Stimulated activated naive B cell treated with anti-CD40 and anti-IgM and Interleukin-4, amounts not matched to agents 10 μg/mL and 1 μg/mL and 100 μg/mL, for 72 hours (primary cell): ENCODE measurements at regions not wholly inside any gene's neighbourhood (a gene's known extent, or its start where the extent isn't known, plus 50 kb on each side); places are given as distances from the start of the nearest gene placed in this dataset.

ENCODE experiments used
- ATAC-seq, 2 donors: fragments of 150-1000 bp; cut with Tn5 transposase; replicated peaks; 2 replicates each; pipeline ENCODE4 v1.10.0; 2021; ENCODE audit warnings: moderate library complexity in 1 of 2
- DNase-seq: peaks from one replicate; pipeline ENCODE4 v3.0.0; 2021
- H3K27ac Mint-ChIP-seq: one replicate; pipeline ENCODE4 v1.8.0; 2022; ENCODE audit warnings: mild to moderate bottlenecking, mixed read lengths
- H3K27me3 Mint-ChIP-seq, 2 donors: one replicate each; pipeline ENCODE4 v1.8.0; 2022; ENCODE audit warnings: mixed read lengths in 2 of 2
- H3K36me3 Mint-ChIP-seq, 2 donors: one replicate each; pipeline ENCODE4 v1.8.0; 2022; ENCODE audit warnings: mixed read lengths in 2 of 2, mild to moderate bottlenecking in 1 of 2
- H3K4me1 Mint-ChIP-seq, 2 donors: one replicate each; pipeline ENCODE4 v1.8.0; 2022; ENCODE audit warnings: mixed read lengths in 2 of 2, mild to moderate bottlenecking in 1 of 2
- H3K4me3 Mint-ChIP-seq, 2 donors: one replicate each; pipeline ENCODE4 v1.8.0; 2022; ENCODE audit warnings: mild to moderate bottlenecking in 2 of 2, mixed read lengths in 2 of 2, moderate library complexity in 1 of 2
- H3K9me3 Mint-ChIP-seq, 2 donors: one replicate each; pipeline ENCODE4 v1.8.0; 2022; ENCODE audit warnings: mixed read lengths in 2 of 2, mild to moderate bottlenecking in 1 of 2

DNA sequence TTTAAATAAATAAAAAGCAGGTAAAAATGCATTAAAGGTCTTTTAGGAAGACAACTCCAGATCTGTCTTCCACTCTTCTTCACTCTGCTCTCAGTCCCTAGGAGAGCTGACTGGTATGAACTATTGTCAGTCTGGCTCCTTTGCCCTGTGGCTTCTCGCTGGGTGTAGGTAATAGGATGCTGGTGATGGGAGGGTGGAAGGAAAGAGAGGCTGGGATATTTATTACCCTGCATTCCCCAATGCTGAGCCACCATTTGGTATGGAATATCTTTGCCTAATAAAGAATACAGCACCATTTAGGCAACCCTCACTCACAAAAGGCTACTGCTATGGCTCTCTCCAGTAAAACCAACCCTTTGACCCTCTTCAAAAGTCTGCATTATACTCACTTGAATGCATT, 326.9 kb downstream of the CNTN3 start:
- DNase-seq = no peak
- Mint-ChIP-seq H3K36me3 (no peaks in the 10 kb centered on the region), H3K27me3 (no peaks in the 10 kb centered on the region), H3K27ac (no peak overlapping the region), H3K4me3 (no peak overlapping the region), H3K4me1 (no peaks in the 10 kb centered on the region), H3K9me3 (peaks cover 3 to 5% of the 10 kb centered on the region in 2 donors)
- ATAC-seq = no peak

DNA sequence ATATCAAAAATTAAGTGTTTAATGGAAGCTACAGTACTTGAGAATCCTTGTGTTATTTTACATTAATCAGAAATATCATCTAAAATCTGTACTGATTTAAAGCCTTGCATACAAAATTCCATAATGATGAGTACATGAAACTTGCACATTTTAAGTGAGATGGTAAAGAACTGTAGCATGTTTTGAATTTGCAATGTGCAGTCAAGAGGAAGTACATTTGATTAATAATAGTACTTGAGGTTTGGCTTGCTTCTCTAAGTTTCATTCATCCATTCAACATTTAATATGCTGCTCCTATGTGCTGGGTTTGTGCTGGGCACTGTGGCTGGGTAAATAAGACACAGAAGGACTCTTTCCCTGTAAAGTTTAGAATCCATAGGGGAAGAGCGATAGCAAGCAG, 332.3 kb downstream of the CNTN3 start:
- Mint-ChIP-seq H3K27ac (no peak overlapping the region), H3K36me3 (no peaks in the 10 kb centered on the region), H3K4me1 (no peaks in the 10 kb centered on the region), H3K9me3 (peaks cover 12 to 15% of the 10 kb centered on the region in 2 donors), H3K4me3 (no peak overlapping the region), H3K27me3 (no peaks in the 10 kb centered on the region)
- DNase-seq (no peak), ATAC-seq (no peak)

DNA sequence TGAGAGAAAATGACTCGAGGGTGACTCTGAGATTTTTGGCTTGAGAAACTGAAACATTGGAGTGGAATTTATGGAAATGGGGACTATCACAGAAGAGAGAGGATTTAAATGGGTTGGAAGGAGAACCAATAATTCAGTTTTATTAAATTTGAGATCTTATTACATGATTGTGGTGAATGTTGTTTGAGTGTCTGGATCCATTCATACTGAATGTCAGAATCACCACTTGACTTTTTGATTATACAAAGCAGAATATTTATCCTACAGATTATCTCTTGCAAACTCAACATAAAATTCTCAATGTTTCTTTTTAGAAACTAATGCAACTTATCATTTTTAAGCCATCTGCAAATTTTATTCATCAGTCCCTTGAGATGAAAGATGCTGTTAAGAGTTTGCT, 332.8 kb downstream of the CNTN3 start:
- DNase-seq = no peak
- H3K4me3 Mint-ChIP-seq = no peak overlapping the region
- no peaks in the 10 kb centered on the region for H3K4me1 Mint-ChIP-seq
- ATAC-seq = no peak
- no peak overlapping the region for H3K27ac Mint-ChIP-seq
- H3K27me3 Mint-ChIP-seq = no peaks in the 10 kb centered on the region
- no peaks in the 10 kb centered on the region for H3K36me3 Mint-ChIP-seq
- H3K9me3 Mint-ChIP-seq = peaks cover 15 to 16% of the 10 kb centered on the region in 2 donors

DNA sequence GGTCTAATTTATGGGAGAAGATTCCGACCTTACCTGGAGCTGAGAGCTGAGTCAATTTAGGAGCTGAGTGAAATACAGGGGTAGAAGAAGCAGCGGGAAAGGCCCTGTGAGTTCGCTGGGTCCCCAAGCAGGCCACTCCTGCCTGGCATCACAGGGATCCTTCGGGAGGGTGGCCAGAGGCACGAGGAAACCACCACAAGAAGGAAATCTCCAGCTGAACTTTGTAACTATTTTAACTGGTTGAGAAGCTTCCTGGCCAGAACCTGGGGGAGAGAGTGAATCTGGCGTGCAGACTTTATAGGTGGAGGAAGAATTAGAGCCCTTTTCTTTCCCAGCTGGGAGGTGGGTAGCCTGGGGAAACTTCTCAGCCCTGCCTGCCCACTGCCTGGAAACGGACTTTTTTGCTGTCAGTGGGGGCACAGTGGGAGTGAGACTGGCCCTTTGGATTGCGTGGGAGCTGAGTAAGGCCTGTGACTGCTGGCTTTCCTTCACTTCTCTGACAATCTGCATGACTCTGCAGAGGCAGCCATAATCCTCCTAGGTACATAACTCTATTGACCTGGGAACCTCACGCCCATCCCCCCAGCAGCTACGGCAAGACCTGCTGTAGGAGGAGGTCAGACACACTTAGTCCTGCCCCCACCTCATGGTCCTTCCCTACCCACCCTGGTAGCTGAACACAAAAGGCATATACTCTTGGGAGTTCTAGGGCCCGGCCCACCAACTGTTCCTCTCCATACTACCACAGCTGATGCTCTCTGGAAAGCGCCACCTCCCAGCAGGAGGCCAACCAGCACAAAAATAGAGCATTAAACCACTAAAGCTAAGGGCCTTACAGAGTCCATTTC, 340.7 kb downstream of the CNTN3 start:
- Mint-ChIP-seq H3K36me3 (no peaks in the 10 kb centered on the region), H3K4me3 (no peak overlapping the region), H3K4me1 (no peaks in the 10 kb centered on the region), H3K9me3 (peaks cover 15 to 21% of the 10 kb centered on the region in 2 donors), H3K27me3 (no peaks in the 10 kb centered on the region), H3K27ac (no peak overlapping the region)
- DNase-seq (no peak), ATAC-seq (no peak)

DNA sequence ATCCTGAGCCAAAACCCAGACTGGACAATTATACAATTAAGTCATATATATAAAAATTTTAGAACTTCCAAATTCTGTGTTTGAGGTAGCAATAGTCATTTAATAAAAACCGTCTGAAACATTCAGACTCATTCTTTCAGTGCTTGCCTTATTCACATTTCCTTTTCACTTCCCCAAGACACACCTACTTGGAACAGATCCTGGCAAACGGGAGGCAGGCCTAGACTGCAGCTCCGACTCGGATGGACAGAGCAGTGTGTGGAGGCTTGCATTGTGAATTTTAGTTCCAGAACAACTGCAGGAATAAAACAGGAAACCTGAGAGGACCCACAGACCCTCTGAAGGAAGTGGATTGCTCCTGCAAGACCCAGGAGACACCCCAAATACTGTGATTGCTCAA, 341.4 kb downstream of the CNTN3 start:
- DNase-seq = no peak
- Mint-ChIP-seq H3K36me3 (no peaks in the 10 kb centered on the region), H3K27me3 (no peaks in the 10 kb centered on the region), H3K4me1 (no peaks in the 10 kb centered on the region), H3K9me3 (peaks cover 9 to 21% of the 10 kb centered on the region in 2 donors), H3K27ac (no peak overlapping the region), H3K4me3 (no peak overlapping the region)
- ATAC-seq = no peak

DNA sequence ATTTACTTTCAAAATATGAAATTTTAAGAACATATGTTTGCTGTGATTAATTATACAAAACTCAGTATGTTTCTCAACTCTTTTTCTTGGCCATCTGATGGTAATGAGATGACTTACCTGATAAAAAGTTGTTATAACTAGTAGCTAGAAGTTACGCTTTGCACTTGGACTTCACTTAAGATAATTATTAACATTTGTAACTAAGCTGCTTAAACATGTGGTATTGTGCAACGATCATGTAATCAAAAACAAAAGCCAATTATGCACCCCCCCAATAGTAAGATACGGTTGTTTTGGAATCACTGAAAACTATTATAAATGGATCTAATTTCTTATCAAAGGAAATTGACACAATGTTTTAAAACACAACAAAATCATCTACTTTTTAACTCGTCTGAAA, 342.9 kb downstream of the CNTN3 start:
- DNase-seq (no peak), ATAC-seq (no peak)
- H3K4me1 Mint-ChIP-seq = no peaks in the 10 kb centered on the region
- no peaks in the 10 kb centered on the region for H3K27me3 Mint-ChIP-seq
- H3K36me3 Mint-ChIP-seq = no peaks in the 10 kb centered on the region
- no peak overlapping the region for H3K27ac Mint-ChIP-seq
- H3K4me3 Mint-ChIP-seq = no peak overlapping the region
- peaks cover 2 to 10% of the 10 kb centered on the region in 2 donors for H3K9me3 Mint-ChIP-seq

DNA sequence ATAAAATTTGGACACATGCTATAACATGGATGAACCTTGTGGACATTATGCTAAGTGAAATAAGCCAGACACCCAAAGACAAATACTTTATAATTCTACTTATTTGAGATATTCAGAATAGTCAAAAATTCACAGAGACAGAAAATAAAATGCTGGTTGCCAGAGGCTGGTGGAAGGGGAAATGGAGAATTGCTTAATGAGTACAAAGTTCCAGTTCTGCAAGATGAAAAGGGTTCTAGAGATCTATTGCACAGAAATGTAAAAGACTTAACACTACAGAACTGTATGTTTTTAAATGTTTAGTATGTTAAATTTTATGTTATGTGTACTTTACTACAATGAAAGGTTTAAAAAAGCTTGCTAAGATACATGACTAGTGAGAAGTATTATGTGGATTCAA, 344.8 kb downstream of the CNTN3 start:
- H3K36me3 Mint-ChIP-seq = no peaks in the 10 kb centered on the region
- peaks cover 0 to 7% of the 10 kb centered on the region in 2 donors for H3K9me3 Mint-ChIP-seq
- no peak overlapping the region for H3K4me3 Mint-ChIP-seq
- DNase-seq = no peak
- no peak for ATAC-seq
- H3K4me1 Mint-ChIP-seq = no peaks in the 10 kb centered on the region
- H3K27me3 Mint-ChIP-seq = no peaks in the 10 kb centered on the region
- H3K27ac Mint-ChIP-seq = no peak overlapping the region

DNA sequence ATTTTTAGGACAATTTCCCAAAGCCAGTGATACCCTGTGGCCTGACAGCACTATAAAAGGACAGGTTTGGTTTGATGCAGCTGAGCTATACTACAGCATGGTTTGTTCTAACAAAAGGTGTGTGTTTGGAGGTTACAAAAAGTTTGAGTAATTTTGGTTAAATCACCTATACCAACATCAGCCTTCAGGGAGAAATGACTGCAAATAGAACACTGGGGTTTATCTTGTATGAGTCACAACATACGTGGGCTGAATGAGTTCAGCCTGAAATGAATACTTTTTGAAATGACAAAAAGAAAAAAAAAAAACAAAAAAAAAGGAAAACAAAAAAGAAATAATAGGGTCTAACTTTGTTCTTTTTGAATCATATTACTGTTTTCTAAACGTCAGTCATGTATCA, 345.7 kb downstream of the CNTN3 start:
- DNase-seq (no peak), ATAC-seq (no peak)
- Mint-ChIP-seq H3K36me3 (no peaks in the 10 kb centered on the region), H3K27me3 (no peaks in the 10 kb centered on the region), H3K9me3 (no peaks in the 10 kb centered on the region), H3K4me1 (no peaks in the 10 kb centered on the region), H3K4me3 (no peak overlapping the region), H3K27ac (no peak overlapping the region)

DNA sequence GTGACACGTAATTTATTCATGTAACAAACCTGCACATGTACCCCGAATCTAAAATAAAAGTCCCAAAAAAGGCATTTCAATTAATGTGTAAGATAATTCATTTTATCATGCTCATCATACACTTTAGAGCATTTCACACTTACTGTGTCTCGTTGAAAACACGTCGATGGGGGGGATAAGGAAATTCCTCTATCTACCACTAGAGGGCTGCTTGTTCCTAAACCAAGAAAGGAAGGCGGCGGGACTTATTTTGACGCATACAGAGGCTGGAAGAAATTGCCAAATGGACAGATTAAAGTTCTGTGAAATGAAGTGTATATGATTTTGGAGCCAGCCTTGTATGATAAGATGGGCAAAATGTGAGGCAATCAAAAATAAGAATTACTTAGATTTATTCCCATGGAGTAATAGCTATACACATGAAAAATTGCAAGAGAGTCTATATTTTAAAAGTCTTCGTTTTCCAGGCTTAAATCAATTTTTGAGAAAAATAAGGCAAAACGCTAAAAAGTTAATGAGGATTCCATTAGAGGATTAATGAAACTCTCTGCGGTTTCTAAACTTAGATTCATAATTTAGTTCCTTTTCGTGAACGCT, 346.8 kb downstream of the CNTN3 start:
- no peak overlapping the region for H3K4me3 Mint-ChIP-seq
- H3K27me3 Mint-ChIP-seq = no peaks in the 10 kb centered on the region
- ATAC-seq (no peak), DNase-seq (no peak)
- H3K27ac Mint-ChIP-seq = no peak overlapping the region
- H3K4me1 Mint-ChIP-seq = no peaks in the 10 kb centered on the region
- no peaks in the 10 kb centered on the region for H3K9me3 Mint-ChIP-seq
- no peaks in the 10 kb centered on the region for H3K36me3 Mint-ChIP-seq

DNA sequence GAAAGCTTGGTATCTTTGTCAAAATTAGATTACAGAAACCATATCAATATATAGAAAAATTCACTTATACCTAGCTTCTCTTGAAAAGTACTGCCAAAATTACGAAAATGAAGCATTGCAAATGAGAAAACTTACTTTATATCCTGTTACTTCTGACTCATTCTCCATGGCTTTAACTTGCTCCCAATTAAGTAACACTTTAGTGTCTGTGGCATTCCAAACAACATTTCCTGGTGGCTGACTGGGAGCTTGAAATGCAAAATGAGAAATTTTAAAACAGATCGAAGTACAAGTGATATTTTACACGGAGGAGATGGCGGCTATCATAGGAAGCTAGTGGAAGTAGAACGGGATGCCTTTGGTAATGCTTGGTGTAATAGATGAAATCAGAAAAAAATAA, 347.3 kb downstream of the CNTN3 start:
- ATAC-seq (no peak), DNase-seq (no peak)
- no peaks in the 10 kb centered on the region for H3K4me1 Mint-ChIP-seq
- H3K4me3 Mint-ChIP-seq = no peak overlapping the region
- H3K9me3 Mint-ChIP-seq = no peaks in the 10 kb centered on the region
- no peaks in the 10 kb centered on the region for H3K27me3 Mint-ChIP-seq
- H3K36me3 Mint-ChIP-seq = no peaks in the 10 kb centered on the region
- no peak overlapping the region for H3K27ac Mint-ChIP-seq

DNA sequence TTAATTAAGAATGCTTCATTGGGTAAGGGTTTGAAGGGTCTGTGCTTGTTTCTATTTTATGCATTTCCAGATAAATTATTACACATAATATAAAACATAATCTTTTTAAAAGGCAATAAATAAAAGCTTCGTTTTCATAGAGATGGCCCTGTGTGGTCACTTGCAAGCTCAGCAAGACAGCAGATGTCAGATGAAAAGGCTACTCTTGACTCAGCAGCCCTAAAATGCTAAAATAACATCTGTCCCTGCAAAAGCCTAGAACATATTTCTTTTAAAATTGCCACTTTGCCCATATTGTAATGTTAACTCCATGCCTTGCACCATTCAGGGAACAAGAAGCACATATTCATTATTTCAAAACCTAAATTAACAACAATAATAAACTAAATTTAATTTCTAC, 349.4 kb downstream of the CNTN3 start:
- H3K9me3 Mint-ChIP-seq = no peaks in the 10 kb centered on the region

DNA sequence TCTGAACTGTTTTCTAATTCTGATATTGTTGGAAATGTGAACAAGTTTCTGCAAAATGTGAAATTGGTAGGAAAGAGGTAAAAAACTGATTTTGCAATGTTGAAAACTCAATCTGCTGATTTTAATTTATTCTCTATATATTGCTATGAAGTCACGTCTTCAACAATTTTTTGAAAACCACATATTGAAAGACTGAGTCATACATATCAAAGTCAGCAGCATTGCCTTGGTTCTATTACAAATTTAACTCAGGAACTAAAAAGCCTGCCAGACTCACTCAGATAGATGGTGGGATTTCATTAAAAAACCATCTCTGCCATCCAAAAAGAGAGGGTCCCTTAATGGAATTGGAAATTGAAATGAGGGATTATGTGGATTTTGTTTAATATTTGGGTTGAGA, 351.4 kb downstream of the CNTN3 start:
- no peak overlapping the region for H3K4me3 Mint-ChIP-seq
- no peaks in the 10 kb centered on the region for H3K36me3 Mint-ChIP-seq
- H3K27ac Mint-ChIP-seq = no peak overlapping the region
- DNase-seq (no peak), ATAC-seq (no peak)
- no peaks in the 10 kb centered on the region for H3K9me3 Mint-ChIP-seq
- no peaks in the 10 kb centered on the region for H3K4me1 Mint-ChIP-seq
- no peaks in the 10 kb centered on the region for H3K27me3 Mint-ChIP-seq

More for the DNA sequence above, 349.4 kb downstream of the CNTN3 start:
- no peaks in the 10 kb centered on the region for H3K36me3 Mint-ChIP-seq
- H3K27ac Mint-ChIP-seq = no peak overlapping the region
- no peaks in the 10 kb centered on the region for H3K27me3 Mint-ChIP-seq
- no peak overlapping the region for H3K4me3 Mint-ChIP-seq
- ATAC-seq (no peak), DNase-seq (no peak)
- no peaks in the 10 kb centered on the region for H3K4me1 Mint-ChIP-seq

DNA sequence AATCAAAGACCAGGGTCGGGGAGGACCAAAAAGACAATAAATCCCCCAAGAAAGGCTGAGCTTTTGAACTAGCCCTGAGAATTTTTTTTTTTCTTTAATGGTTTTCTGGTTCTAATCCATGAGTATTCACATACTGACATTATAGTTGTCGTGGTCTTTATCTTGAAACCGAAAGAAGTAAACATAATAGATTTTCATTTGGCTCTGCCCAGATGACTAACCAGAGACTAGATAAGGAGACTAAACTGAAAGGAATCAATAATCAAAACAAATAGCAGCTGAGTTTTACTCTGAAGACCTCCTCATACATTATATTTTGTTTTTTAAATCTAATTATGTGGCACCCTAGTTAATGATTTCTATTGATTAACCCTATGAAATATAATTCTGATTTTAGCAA, 381.4 kb downstream of the CNTN3 start:
- peaks cover 7 to 17% of the 10 kb centered on the region in 2 donors for H3K9me3 Mint-ChIP-seq
- ATAC-seq (no peak), DNase-seq (no peak)
- no peaks in the 10 kb centered on the region for H3K27me3 Mint-ChIP-seq
- H3K27ac Mint-ChIP-seq = no peak overlapping the region
- H3K4me1 Mint-ChIP-seq = no peaks in the 10 kb centered on the region
- no peaks in the 10 kb centered on the region for H3K36me3 Mint-ChIP-seq
- no peak overlapping the region for H3K4me3 Mint-ChIP-seq

DNA sequence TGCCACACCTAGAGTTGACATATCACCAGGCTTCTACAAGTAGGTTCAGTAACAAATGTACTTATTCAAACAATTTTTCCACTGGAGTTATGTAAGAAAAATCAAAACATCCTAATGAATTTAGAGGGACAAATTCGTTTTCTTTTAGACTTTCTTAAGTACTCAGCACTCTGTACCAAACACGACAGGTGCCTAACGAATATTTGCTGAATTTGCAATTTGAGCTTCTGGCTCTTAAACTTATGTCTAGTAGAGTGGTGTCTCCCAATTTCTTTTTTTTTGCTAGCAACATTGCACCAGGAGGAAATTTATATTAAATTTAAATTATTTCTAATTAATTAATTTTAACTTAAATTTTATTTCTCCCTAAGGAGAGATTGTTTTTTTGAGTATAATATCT, 397.0 kb downstream of the CNTN3 start:
- H3K9me3 Mint-ChIP-seq = peaks cover 0 to 12% of the 10 kb centered on the region in 2 donors
- DNase-seq = no peak
- no peaks in the 10 kb centered on the region for H3K4me1 Mint-ChIP-seq
- ATAC-seq = no peak
- H3K4me3 Mint-ChIP-seq = no peak overlapping the region
- H3K36me3 Mint-ChIP-seq = no peaks in the 10 kb centered on the region
- H3K27me3 Mint-ChIP-seq = no peaks in the 10 kb centered on the region
- H3K27ac Mint-ChIP-seq = no peak overlapping the region

DNA sequence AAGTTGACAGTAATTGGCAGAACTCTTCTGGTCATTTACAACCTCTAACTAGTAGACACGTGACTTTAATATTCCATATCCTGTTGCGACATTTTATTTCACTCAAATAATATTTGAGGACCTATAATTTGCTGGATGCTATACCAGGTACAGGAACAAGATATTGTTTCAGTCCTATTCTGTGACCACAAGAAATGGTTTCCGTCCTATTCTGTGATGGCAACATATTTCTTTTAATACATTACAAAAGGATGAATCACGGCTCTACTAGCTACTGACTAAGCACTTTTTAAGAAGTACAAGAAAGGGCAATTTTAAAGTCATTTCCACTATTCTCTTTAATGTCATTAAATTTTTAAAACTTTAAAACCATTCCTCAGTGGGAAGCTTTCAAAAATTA, 400.2 kb downstream of the CNTN3 start:
- H3K27me3 Mint-ChIP-seq = no peaks in the 10 kb centered on the region
- ATAC-seq (no peak), DNase-seq (no peak)
- peaks cover 0 to 12% of the 10 kb centered on the region in 2 donors for H3K9me3 Mint-ChIP-seq
- no peak overlapping the region for H3K4me3 Mint-ChIP-seq
- no peaks in the 10 kb centered on the region for H3K4me1 Mint-ChIP-seq
- H3K27ac Mint-ChIP-seq = no peak overlapping the region
- H3K36me3 Mint-ChIP-seq = no peaks in the 10 kb centered on the region
